ENCODE measurements at regions not wholly inside any gene's neighbourhood (a gene's known extent, or its start where the extent isn't known, plus 50 kb on each side); places are given as distances from the start of the nearest gene placed in this dataset.

- DNase-seq (no peak), ATAC-seq (no peak), FAIRE-seq (no peak)
- Histone ChIP-seq H3K9me3 (no peaks in the 10 kb centered on the region), H3K36me3 (no peaks in the 10 kb centered on the region), H3K27ac (no peak overlapping the region), H3K27me3 (no peaks in the 10 kb centered on the region), H3K4me1 (no peaks in the 10 kb centered on the region), H3K4me3 (no peak overlapping the region)
- WGBS, 2 donors: 66 to 68% methylated on average over 4 of the region's 4 CpGs
- intact Hi-C loops (cut with DNase I): no loop called here
- TF ChIP-seq CTCF (IDR thresholded peaks at IDR 0.05): no peak
Observed at GRCh38 chr13:34405410-34406181, 536.5 kb upstream of the NBEA start.

- no peaks in the 10 kb centered on the region for H3K4me1 ChIP-seq
- no peaks in the 10 kb centered on the region for H3K36me3 ChIP-seq
- no peak overlapping the region for H3K27ac ChIP-seq
- no peaks in the 10 kb centered on the region for H3K9me3 ChIP-seq
- no peak for ATAC-seq
- no peak for FAIRE-seq
- TF ChIP-seq CTCF (IDR thresholded peaks at IDR 0.05): no peak
- intact Hi-C loops (cut with DNase I): no loop called here
- no peak overlapping the region for H3K4me3 ChIP-seq
- 79 to 80% methylated on average over 2 of the region's 2 CpGs for WGBS, 2 donors
- DNase-seq: no peak
- H3K27me3 ChIP-seq: no peaks in the 10 kb centered on the region
Observed at GRCh38 chr13:34408640-34409039, 533.4 kb upstream of the NBEA start.

GRCh38 chr13:34409496-34410182 is 532.4 kb upstream of the NBEA start:
- Histone ChIP-seq H3K4me3 (no peak overlapping the region), H3K4me1 (no peaks in the 10 kb centered on the region), H3K9me3 (no peaks in the 10 kb centered on the region), H3K36me3 (no peaks in the 10 kb centered on the region), H3K27me3 (no peaks in the 10 kb centered on the region), H3K27ac (no peak overlapping the region)
- no peak for TF ChIP-seq CTCF (IDR thresholded peaks at IDR 0.05)
- WGBS, 2 donors: 59 to 63% methylated on average over 7 of the region's 7 CpGs
- ATAC-seq (no peak), DNase-seq (no peak), FAIRE-seq (no peak)
- intact Hi-C loops (cut with DNase I): no loop called here

GRCh38 chr13:34410678-34411077 is 531.4 kb upstream of the NBEA start:
- intact Hi-C loops (cut with DNase I): no loop called here
- 84 to 88% methylated on average over 4 of the region's 4 CpGs for WGBS, 2 donors
- H3K27me3 ChIP-seq: no peaks in the 10 kb centered on the region
- H3K4me1 ChIP-seq: no peaks in the 10 kb centered on the region
- TF ChIP-seq CTCF (IDR thresholded peaks at IDR 0.05): no peak
- H3K4me3 ChIP-seq: no peak overlapping the region
- DNase-seq (no peak), ATAC-seq (no peak), FAIRE-seq (no peak)
- no peak overlapping the region for H3K27ac ChIP-seq
- H3K36me3 ChIP-seq: no peaks in the 10 kb centered on the region
- H3K9me3 ChIP-seq: no peaks in the 10 kb centered on the region

- Histone ChIP-seq H3K36me3 (no peaks in the 10 kb centered on the region), H3K9me3 (no peaks in the 10 kb centered on the region), H3K27ac (no peak overlapping the region), H3K27me3 (no peaks in the 10 kb centered on the region), H3K4me1 (no peaks in the 10 kb centered on the region), H3K4me3 (no peak overlapping the region)
- ATAC-seq (no peak), DNase-seq (no peak), FAIRE-seq (no peak)
- intact Hi-C loops (cut with DNase I): no loop called here
- 48 to 49% methylated on average over 1 of the region's 1 CpG for WGBS, 2 donors
- TF ChIP-seq CTCF (IDR thresholded peaks at IDR 0.05): no peak
Observed at GRCh38 chr13:34411177-34411576, 530.9 kb upstream of the NBEA start.

Data from pancreas (tissue), 10 donors.